ENCODE measurements at regions not wholly inside any gene's neighbourhood (a gene's known extent, or its start where the extent isn't known, plus 50 kb on each side); places are given as distances from the start of the nearest gene placed in this dataset.

DNA sequence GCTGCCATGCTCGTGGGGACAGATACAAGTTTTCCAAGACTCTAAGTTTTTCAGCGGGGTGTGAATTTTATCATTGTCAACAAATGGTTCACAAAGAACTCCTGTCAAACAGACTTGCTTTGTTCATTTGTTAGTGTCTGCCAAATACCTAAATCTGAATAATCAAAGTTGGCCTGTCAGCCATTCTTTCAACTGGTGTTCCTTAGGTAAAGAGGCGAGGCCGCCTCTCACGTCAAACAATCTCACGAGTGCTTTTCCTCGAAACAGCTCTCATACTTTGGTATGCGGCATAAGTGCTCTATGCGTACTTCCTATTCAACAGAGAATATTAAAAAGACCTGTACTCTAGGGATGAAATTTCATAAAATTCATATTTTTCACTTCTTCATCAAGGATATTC, 51.4 kb upstream of the KANK4 start:
- no peak overlapping the region for H3K27ac Mint-ChIP-seq

DNA sequence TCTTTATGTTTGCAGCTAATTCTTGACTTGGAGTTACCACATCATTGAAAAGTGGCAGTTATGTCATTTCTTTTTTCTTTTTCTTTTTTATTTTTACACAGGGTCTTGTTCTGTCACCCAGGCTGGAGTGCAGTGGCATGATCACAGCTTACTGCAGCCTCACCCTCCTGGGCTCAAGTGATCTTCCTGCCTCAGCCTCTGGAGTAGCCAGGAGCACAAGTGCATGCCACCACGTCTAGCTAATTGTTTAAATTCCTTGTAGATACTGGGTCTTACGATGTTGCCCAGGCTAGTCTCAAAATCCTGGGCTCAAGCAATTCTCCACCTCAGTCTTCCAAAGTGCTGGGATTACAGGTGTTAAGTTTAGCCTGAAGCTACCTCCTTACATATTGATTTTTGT, 52.1 kb upstream of the KANK4 start:
- no peak for DNase-seq (ENCODE audit: low spot score, unreplicated experiment)
- TF ChIP-seq, protein P1, sequence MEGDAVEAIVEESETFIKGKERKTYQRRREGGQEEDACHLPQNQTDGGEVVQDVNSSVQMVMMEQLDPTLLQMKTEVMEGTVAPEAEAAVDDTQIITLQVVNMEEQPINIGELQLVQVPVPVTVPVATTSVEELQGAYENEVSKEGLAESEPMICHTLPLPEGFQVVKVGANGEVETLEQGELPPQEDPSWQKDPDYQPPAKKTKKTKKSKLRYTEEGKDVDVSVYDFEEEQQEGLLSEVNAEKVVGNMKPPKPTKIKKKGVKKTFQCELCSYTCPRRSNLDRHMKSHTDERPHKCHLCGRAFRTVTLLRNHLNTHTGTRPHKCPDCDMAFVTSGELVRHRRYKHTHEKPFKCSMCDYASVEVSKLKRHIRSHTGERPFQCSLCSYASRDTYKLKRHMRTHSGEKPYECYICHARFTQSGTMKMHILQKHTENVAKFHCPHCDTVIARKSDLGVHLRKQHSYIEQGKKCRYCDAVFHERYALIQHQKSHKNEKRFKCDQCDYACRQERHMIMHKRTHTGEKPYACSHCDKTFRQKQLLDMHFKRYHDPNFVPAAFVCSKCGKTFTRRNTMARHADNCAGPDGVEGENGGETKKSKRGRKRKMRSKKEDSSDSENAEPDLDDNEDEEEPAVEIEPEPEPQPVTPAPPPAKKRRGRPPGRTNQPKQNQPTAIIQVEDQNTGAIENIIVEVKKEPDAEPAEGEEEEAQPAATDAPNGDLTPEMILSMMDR (IDR thresholded peaks at IDR 0.05; ENCODE audit: unreplicated experiment), result no peak
- peaks cover 11% of the 10 kb centered on the region for H3K27me3 Mint-ChIP-seq
- peaks cover 14% of the 10 kb centered on the region for H3K4me1 Mint-ChIP-seq (ENCODE audit: low read depth)
- peaks cover 3% of the 10 kb centered on the region for H3K36me3 Mint-ChIP-seq (ENCODE audit: insufficient read depth)
- H3K27ac Mint-ChIP-seq, result no peak overlapping the region
- peaks cover 9% of the 10 kb centered on the region for H3K9me3 Mint-ChIP-seq (ENCODE audit: low read depth)
- no peak overlapping the region for H3K4me3 Mint-ChIP-seq (ENCODE audit: low read depth)

More for the DNA sequence above, 51.4 kb upstream of the KANK4 start:
- H3K9me3 Mint-ChIP-seq (ENCODE audit: low read depth), result peaks cover 9% of the 10 kb centered on the region
- H3K4me1 Mint-ChIP-seq (ENCODE audit: low read depth), result peaks cover 14% of the 10 kb centered on the region
- H3K27me3 Mint-ChIP-seq, result peaks cover 11% of the 10 kb centered on the region
- TF ChIP-seq, protein P1 (IDR thresholded peaks at IDR 0.05; ENCODE audit: unreplicated experiment), result no peak
- DNase-seq (ENCODE audit: low spot score, unreplicated experiment), result no peak
- H3K4me3 Mint-ChIP-seq (ENCODE audit: low read depth), result no peak overlapping the region
- peaks cover 3% of the 10 kb centered on the region for H3K36me3 Mint-ChIP-seq (ENCODE audit: insufficient read depth)

DNA sequence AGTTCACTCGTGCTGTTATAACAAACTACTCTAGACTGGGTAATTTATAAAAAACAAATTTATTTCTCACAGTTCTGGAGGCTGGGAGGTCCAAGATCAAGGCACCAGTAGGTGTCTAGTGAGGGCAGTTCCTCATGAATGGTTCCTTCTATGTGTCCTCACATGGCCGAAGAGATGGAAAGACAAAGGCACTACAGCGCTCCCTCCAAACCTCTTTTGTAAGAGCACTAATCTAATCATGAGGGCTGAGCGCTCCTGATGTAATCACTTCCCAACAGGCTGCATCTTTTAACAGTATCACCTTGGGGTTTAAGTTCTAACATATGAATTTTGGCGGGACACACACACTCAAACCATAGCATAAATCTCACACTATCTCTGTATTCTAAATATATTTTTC, 54.0 kb upstream of the KANK4 start:
- Mint-ChIP-seq H3K9me3 (ENCODE audit: low read depth) (peaks cover 15% of the 10 kb centered on the region), H3K36me3 (ENCODE audit: insufficient read depth) (peaks cover 6% of the 10 kb centered on the region), H3K27me3 (peaks cover 8% of the 10 kb centered on the region), H3K4me3 (ENCODE audit: low read depth) (no peak overlapping the region), H3K27ac (no peak overlapping the region), H3K4me1 (ENCODE audit: low read depth) (peaks cover 14% of the 10 kb centered on the region)
- no peak for DNase-seq (ENCODE audit: low spot score, unreplicated experiment)
- TF ChIP-seq, protein P1 (IDR thresholded peaks at IDR 0.05; ENCODE audit: unreplicated experiment), result no peak

DNA sequence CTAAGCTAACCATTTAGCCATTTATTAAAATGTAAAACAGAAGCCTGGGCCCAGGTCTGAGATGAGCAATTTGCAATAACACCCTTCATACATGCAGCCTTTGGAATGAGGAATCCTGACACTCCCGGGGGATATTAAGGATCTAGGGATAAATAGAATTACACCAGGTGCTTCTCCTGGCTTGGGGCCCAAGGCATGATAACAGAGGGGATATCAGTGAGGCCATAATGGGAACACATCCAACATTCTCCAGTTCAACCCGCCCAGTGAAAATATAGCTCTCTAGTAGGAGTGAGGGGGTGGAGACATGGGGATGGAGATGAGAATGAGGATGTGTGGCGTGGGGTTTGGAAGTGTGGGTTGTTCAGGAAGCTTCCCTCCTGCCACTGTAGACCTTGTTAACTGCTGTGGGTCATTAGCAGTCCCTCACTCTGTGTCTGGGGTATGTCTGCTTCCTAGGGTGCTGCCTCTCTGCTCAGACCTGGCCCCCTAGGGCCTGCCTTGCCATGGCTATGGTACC, 57.9 kb upstream of the KANK4 start:
- Mint-ChIP-seq H3K9me3 (ENCODE audit: low read depth) (peaks cover 11% of the 10 kb centered on the region), H3K27ac (no peak overlapping the region), H3K36me3 (ENCODE audit: insufficient read depth) (peaks cover 2% of the 10 kb centered on the region), H3K27me3 (no peaks in the 10 kb centered on the region), H3K4me1 (ENCODE audit: low read depth) (no peaks in the 10 kb centered on the region), H3K4me3 (ENCODE audit: low read depth) (no peak overlapping the region)
- DNase-seq (ENCODE audit: low spot score, unreplicated experiment), result no peak
- TF ChIP-seq, protein P1 (IDR thresholded peaks at IDR 0.05; ENCODE audit: unreplicated experiment), result no peak

DNA sequence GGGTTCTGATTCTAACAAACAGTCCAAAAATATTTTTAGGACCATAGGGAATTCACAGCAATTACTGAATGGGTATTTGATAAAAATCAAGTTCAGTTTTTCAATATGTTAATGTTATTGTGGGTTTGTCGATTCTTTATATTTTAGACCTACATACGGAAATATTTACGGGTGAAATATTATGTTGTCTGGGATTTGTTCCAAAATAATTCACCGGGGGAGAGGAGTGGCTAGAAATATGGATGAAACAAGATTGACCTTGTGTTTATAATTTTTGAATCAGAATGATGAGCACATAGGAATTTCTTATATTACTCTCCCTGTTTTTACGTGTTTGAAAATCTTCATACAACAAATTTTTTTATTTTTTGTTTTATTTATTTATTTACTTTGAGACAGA, 56.7 kb upstream of the USP1 start:
- peaks cover 2% of the 10 kb centered on the region for H3K4me1 Mint-ChIP-seq (ENCODE audit: low read depth)
- TF ChIP-seq, protein P1 (IDR thresholded peaks at IDR 0.05; ENCODE audit: unreplicated experiment), result no peak
- H3K4me3 Mint-ChIP-seq (ENCODE audit: low read depth), result no peak overlapping the region
- H3K27me3 Mint-ChIP-seq, result no peaks in the 10 kb centered on the region
- H3K36me3 Mint-ChIP-seq (ENCODE audit: insufficient read depth), result peaks cover 2% of the 10 kb centered on the region
- peaks cover 11% of the 10 kb centered on the region for H3K9me3 Mint-ChIP-seq (ENCODE audit: low read depth)
- no peak overlapping the region for H3K27ac Mint-ChIP-seq
- DNase-seq (ENCODE audit: low spot score, unreplicated experiment), result no peak

All from progenitor cell of endocrine pancreas (in vitro differentiated cells).